GM21786 (cell line): ENCODE measurements at regions not wholly inside any gene's neighbourhood (a gene's known extent, or its start where the extent isn't known, plus 50 kb on each side); places are given as distances from the start of the nearest gene placed in this dataset.

Experiments used
- ATAC-seq: cut with Tn5 transposase; IDR thresholded peaks from one replicate; pipeline ENCODE4 v1.9.1; 2021; ENCODE audit not compliant: unreplicated experiment

DNA sequence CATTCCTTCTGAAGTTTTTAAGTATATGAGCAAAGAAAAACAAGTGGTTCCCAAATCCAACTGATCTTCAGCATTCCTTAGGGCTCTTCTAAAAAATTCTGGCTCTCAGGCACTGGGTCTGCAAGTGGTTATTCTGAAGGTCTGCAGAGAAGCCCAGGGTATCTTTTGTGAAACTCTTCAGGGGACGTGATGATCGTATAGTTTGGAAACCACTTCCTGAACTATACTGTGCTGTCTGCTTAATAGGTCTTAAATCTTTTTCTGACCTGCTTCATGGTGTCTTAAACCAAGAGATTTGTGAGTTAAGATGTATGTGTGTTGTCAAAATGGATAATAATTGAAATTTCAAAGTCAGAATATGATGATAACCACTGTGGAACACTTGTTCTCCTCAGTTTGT lies 115.5 kb downstream of the LHX9 start:
- ATAC-seq = no peak

DNA sequence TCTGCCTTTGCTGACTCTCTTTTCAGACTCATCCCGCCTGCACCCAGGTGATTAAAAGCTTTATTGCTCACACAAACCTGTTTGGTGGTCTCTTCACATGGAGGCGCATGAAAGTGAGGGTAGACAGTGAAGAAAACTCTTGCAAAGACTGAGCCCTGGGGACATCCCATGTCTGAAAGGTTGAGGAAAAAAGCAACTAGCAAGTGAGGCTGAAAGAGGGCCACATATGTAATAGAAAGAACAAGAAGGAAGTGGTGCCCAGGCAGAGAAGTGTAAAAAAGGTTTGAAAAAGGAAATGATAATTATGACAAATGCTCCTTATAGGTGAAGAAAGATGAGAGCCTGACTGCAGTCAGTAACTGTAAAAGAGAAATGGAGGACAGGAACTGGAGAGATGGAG lies 115.9 kb upstream of the NEK7 start:
- no peak for ATAC-seq

DNA sequence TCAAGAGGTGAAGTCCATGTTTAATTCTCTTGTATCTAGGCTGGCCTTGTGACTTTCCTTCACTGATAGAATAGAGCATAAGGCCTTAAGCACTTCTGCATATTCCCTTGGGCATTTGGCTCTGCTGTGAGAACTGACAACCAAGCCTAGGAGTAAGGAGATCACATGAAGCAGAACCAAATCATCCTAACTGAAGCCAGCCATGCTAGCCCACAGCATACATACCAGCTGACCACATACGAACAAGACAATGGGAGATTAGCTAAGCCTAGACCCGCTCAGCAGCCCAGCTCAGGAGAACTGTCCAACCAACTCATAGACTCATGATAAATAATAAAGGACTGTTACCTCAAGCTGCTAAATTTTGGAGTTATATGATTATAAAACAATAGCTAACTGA lies 114.6 kb upstream of the NEK7 start:
- ATAC-seq = no peak

DNA sequence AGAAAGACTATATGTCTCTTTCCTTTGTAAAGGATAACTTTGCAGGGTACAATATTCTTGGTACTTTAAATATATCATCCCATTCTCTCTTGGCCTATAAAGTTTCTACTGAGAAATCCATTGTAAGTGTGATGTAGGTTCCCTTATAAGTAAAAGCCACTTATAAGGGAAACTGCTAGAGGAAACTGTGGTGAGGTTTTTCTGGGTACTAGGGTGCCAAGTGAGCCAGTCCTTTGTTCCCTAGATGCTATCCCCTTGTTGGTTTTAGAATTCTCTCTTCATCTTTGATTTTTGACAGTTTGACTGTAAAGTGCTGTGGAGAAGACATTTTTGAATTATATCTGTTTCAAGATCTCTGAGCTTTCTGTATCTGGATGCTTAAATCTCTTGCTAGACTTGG lies 108.9 kb upstream of the NEK7 start:
- no peak for ATAC-seq

DNA sequence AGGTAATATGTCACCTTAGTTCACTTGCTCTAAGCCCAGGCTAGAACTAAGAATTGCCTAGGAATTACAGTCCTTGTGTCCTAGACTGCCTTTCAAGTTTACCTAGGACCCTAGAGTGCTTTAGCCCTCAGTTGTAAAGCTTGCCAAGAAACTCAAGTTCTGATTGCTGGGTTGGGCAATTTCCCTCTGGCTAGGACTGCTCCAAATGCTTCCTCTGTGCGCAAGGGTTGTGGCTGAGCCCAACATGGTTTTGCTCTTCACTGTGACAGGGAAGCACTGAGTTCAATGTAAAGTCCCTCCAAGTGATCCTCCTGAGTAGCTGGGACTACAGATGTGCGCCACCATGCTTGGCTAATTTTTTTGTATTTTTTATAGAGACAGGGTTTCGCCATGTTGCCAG lies 102.3 kb upstream of the NEK7 start:
- no peak for ATAC-seq

DNA sequence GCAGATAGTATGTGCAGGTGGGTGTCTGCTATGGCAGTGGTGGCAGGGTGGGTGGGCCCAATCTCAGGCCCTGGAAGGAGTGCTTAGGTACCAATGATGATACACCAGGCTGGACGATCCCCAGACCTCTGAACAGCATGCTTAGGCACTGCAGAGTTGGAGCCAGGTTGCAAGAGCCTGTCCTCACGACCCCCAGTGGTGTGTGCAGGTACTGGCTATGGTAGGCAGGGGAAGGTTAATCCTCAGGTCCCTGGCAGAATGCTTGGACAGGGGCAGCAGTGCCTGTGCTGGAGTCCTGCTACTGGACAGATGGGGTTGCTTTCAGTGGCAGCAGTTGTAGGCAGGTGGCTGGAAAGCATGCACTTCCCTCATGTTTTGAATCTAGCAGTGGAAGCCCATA lies 100.5 kb upstream of the NEK7 start:
- peak; percentile 85 for ATAC-seq

DNA sequence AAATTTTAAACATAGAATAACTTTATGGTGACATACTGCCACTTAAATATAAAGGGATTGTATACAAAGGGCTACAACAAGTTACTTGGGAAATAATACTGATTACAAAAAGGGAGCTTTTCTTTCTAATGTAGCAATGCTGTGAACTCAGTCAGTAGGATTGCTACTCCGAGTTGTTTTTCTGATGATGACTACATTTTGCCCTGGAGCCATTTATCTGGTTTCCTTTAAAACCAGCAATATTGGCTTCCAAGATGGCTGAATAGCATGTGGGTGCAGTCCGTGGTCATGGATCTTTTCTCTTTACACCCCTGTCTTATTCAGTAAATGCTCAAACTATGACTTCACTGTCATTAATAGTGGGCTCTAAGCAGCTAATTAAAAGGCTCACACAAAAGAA lies 92.6 kb upstream of the NEK7 start:
- ATAC-seq = no peak

DNA sequence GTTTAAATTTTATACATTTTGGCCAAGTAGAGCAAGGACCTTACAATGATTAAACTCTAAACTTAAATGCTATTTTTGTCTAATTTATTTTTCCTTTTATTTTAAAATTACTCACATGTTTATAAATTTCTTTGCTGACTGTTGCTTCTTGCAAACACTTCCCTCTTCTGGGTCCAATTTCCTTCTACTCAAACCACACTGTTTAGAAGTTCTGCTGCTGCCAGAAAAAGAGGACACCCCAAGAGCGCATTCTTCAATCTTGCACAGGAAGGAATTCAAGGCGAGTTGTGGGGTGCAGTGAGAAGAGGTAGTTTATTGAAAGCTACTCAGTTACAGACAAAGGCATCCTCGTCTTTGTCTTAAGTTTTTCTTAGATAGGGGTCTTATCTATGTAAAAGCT lies 88.5 kb upstream of the NEK7 start:
- no peak for ATAC-seq

DNA sequence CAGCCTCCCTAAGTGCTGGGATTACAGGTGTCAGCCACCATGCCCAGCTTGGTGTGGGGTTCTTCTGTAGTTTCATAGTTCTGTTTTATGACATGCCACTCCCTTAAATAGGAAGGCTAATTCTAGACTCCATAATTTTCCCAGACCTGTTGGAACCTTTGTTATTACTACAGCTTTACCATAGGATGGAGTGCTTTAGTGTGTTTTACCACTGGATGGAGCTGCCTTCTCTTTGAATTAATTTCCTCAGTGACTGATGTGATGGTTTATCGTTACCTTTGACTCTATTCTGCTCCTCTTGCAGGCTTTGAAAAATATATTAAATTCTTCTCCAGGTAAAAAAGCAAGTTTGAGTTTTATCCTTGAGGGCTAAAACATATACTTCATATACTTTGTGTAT lies 84.6 kb upstream of the NEK7 start:
- ATAC-seq = no peak

DNA sequence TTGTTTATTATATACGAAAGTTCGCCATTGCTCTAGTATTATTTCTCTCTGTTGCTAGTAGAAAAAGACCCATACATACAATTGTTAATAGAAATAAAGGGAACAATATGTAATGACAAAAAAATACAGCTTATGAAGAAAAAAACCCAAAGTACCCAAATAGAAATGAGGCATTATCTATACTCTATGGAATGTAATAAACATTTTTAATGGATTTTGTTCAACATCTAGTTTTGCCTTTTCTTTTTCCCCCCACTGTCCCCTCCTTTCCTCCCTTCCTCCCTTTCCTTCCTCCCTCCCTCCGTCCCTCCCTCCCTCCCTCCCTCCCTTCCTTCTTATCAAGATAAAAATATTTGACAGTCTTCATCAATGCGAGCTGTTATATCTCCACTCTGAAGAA lies 81.5 kb upstream of the NEK7 start:
- no peak for ATAC-seq

DNA sequence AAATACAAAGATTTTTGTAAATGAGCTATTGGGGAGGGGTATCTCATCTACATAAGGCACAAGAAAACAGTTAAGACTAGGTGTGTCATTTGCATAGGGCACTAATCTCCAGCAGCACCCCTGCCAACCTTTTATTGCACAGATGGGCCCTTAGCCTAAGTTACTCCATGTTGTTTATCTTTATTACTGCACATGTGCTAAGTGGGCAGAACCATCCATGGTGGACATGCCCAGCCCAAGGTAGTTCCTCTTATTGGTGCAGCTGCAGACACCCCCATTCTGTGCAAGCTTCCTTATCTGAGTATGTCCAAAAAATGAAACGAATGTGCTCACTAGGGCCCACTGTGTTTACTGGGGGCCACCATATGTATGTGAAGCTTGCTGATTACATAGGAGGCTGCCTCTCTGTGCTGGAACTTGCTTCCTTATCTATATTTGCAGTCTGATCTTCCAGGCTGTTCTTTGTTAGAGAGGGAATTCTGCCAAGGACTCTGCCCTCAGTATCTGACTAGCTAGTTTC lies 77.3 kb upstream of the NEK7 start:
- no peak for ATAC-seq

DNA sequence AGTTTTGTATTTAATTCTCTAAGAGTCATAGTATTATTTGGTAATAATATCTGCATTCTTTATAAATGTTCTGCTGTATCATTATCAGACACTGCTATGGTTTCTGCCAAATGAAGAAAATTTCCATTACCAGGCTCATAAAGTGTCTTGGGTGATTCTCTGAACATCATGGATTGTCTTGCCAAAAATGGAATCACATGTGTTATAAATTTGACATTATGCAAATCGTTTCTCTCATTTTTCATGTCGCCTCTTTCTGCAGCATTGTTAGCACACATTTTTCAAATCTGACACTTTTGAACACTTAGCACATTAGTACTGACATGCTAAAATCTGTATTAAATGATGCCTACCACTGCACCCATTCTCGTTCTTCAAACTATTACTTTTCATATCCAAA lies 74.2 kb upstream of the NEK7 start:
- ATAC-seq = no peak

DNA sequence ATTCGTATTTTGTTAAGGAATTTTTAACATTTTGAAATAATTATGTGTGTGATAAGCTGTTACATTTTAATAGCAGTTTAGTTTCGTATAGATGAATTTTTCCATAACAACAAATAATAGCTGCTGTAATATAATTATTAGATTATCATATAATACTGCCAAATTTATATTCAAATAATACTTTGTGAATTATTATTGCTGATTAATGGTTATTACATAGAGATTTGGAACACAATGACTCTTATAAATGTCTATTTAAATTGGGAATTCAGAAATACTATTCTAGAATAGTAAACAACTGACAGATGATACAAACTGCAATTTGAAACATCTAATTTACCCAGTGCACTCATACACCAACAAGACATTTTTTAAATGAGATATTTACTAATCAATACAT lies 73.2 kb upstream of the NEK7 start:
- ATAC-seq = no peak

DNA sequence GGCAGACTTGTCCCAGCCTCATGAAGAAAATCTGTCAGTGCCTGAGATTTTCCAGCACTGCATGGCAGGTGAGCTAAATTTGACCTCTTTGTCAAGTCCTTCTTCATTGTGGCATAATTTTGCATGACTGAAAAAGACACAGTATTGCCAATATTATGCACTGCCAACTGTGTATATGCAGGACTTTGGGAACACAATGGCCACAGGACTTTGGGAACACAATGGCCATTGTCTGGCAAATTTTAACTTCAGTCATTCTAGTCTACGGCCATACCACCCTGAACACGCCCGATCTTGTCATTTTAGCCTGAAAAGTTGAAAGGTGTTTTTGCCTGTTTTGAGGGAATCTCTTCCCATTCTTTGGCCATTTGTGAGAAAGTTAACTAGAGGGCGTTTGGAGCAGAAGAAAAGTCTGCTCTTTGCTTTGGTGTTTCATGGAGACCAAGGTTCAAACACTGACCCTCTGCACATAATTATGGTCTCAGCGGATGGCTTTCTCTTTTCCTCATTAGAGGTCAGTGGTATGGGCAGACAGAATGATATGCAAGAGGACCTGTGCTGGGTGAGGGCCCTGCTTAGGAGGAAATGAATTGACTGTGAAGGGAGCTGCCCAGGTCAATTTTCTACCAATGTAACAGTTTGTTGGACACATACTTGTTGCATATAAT lies 72.4 kb upstream of the NEK7 start:
- ATAC-seq = no peak

DNA sequence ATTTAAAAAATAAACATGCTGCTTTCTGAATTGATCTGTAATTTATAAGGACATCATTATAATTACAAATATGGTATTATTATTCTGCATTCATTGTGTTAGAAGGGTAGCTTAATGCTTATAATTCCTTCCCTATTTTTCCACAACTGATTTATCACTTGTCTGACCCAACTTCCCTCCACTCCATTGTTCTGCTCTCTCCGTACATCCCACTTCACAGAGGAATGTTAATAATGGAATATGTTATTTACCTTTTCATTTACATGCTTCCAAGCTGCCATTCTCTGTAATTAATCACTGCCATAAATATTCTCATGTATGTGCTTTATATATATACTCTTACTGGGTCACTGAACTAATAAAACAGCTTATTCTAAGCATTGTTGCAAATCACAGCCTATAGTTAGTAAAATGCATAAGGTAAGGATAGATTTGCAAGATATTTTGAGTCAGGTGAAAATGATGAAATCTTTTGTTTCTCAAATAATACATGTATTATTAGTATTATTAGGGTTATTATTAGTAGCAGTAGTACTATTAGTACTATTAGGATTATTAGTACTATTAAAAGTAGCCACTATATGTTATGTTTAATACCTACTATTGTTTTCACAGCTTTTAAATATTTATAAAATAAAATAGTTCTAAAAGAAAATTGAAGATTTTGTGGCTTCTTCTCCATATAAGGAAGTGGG lies 70.6 kb upstream of the NEK7 start:
- ATAC-seq = no peak

DNA sequence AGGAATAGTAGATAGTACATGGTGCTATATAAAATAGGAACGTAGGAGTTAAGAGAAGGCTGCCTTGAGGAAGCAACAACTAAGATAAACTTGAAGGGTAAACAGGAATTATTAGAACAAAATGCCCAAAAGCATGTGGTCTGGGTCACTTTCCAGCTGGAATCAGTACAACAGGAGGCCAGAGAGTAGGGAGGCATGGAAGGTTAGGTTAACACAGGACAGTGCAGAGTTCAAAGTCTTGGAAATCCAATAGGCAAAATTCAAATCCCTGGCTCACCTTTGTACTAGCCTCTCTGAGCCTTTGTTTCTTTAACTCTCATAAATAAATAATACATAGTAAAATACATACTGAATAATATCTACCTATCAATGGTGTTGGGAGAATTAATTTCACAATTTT lies 69.0 kb upstream of the NEK7 start:
- no peak for ATAC-seq

DNA sequence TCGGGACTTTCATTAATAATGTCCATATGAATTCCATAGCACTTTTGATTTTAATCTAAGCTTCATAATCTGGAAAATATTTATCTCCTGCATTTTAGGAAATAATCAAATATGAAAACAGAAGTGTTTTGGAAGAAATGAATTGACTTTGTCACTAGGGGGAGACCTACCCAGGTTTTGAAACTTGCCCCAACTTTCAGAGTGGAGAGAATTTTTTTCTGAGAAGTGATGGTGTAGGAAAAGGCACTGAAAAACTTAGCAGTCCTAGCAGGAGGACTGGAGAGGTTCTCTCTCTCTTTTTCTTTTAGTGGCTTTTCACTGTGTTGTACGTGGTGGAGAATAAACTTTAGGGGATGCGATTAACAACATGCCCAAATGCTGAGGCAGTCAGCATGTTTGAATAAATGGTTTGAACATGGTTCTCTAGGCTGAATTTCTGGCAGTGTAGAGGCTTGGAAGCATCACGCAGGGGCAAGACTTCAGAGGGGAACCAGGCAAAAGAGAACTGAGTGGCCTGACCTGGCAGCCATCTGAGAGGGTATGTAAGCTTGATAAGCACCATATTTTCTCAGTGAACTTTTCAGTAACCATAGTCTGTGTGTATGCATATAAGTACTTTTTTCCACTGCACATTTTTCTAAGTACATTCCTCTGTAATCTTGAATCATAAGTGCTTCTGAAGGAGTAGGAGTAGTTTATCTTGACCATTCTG lies 68.3 kb upstream of the NEK7 start:
- no peak for ATAC-seq

DNA sequence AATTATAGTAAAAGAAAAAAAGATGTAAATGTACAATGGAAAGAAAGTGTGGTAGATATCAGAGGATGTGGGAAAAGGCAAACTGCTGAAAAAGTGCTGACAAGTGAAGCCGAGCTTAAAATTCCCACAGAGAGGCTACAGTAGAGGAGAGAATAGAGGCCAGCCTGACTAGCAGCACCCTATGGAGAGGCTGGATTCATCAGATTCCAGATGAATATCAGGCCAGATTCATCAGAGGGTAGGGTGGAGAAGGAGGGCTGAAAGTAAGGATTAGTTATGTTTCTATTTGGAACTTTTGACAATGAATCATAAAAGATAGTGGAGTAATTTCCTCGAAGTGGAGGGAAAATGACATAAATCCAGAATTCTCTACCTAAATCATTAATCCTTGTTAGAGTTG lies 60.4 kb upstream of the NEK7 start:
- no peak for ATAC-seq

DNA sequence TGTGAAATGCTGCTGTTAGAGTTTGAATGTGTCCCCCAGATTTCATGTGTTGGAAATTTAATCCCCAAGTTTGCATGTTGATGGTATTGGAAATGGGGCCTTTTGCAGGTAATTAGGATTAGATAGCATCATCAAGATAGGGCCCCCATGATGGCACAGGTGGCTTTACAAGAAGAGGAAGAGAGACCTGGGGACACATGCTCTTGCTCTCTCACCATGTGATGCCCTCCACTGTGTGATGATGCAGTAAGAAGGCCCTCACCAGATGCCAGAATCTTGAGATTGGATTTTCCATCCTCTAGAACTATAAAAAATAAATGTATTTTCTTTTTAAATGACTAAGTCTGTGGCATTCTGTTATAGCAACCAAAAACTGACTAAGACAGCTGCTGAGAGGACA lies 57.0 kb upstream of the NEK7 start:
- ATAC-seq = no peak

DNA sequence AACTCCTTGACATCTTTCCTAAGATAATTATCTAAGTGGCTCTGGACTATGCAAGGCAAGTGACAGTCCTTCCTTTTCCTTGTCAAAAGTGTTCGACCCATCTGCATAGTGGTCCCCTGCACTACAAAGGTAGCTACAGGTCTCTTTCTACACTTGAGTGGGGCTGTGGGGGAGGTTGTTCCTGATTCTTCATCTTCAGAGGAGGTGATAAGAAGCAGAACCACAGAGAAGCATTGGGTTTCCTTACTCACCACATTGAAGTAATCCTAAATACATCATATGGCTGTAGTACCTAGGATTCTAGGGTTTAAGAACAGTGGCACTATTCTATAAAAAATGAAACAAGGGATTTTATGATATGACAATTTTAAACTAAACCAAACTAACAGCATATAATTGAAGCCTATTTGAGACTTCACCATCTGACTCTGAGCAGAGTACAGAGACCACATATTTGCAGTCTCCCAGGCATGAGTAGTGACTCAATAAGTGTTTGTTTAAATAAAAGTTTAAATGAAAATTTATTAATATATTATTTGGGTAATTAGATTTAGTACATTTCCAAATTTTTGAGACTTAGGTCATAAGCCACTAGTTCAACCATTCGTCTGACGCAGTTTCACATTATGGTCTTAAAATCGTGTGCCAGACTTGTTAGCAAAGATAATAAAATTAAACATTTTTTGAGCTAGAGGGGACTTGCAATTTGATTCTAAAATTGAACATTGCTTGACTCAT lies 54.9 kb upstream of the NEK7 start:
- ATAC-seq = no peak

DNA sequence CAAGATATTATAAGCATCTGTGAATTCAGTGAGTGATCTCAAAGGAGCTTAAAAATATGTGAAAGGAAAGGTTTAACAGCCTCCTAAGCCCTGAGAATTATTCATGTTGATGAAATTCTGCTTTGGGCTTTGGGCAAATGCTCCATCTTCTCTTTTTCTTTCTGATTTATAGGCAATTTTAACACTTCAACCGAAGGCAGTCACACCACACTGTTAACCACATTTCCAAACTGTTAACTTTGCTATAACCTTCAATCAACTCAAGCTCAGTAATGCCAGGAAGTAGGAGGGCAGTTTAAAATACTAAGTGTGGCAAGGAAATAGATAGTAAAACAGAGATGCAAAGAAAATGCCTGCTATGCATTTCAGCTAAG lies 54.4 kb upstream of the NEK7 start:
- no peak for ATAC-seq

DNA sequence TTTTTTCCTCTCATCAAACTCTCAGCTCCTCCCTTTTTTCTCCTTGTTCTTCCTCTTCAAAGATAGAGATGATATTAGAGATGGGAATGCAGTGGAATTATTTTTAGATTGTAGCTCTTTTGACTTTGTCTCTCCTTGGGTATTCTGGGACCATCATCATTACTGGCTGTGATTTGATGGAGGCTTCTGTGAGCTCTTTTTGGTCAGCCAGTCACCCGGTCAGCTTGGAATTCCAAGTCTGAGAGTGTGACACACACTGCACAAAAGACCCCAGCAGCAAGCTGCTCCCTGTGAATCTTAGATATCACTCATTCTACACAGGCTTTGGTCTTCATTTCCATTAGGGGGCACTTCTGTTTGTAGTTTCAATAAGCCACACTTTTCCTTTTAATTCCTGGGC lies 51.6 kb upstream of the NEK7 start:
- no peak for ATAC-seq
